Glomerular visceral epithelial cell (primary cell): ENCODE measurements at regions not wholly inside any gene's neighbourhood (a gene's known extent, or its start where the extent isn't known, plus 50 kb on each side); places are given as distances from the start of the nearest gene placed in this dataset.
"Not testable (repeated sequence)": the region's sequence is repeated elsewhere in the genome, so short reads cannot be mapped to it uniquely, and the experiment has no call there.

Experiments
- DNase-seq: peaks from one replicate; pipeline ENCODE4 v3.0.0-alpha.2; 2016; ENCODE audit errors: extremely low spot score

DNA sequence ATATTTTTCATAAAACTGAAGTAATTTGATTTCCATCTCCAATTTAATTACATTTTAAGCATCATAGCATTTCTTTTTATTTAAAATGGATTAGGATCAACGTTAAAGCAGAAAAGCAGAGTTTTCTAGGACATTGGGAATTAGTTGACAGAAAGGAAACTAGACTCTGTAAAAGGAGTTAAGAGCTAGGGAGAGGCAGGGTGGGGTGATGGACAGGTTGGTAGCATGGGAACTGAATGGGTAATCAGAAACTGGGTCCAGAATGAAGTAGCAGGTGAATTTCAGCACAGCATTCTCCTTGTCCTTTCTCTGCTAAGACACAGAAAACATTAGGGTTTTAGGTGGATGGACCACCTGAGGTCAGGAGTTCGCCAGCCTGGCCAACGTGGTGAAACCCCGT lies 97.6 kb downstream of the ANAPC4 start:
- no peak for DNase-seq

DNA sequence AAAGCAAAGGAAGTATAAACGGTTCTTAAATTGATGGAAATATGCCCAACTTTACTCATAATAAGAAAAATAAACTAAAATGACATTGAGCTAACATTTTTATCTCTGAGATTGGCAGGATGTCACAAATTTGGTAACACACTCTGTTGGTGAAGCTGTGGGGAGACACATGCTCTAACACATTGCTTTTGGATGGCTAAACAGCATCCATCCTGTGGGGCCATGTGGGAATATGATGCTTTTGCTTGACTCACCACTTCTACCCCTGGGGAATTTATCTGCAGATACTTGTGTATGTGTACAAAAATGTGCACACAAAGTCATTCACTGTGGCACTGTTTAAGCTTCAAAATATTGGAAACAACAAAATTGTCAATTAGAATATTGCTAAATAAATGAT lies 100.2 kb downstream of the ANAPC4 start:
- no peak for DNase-seq

DNA sequence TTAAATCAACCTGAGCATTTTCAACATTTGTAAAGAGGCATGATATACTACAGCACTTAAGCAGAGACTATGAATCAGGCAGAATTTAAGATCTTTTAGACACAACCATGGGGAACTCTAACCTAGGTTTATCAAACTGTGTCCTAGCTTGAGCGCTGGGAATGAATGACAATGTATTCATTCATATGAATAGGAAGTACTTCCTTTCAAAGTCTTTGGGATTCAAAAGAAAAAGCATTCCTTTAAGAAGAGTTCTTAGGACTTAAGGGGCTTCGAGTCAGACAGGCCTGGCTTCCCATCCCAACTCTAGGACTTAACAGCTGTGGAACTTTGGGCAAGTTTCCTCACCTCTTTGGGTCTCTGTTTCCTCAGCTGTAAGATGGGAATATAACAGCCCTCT lies 104.6 kb downstream of the ANAPC4 start:
- DNase-seq = no peak

DNA sequence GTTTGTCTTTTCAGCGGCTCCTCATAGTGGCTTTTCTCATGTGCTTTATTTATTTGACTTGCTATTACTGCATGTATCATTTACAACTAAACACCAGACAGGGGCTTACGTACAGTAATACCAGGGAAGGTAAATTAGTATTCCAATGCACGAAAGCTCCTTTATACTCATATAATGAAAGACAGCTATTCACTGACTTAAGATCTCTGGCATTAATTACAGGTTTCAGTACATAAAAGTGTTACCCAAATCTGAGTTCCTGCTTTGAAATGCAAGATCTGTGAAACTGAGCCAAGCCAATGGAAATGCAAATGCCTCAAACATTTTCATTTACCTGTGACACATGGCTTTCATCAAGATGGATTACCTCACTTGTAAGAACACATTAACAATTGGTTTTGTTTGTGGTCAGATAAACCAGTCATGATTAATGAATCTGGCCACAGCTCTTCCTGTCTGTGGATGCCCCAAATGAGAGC lies 107.2 kb downstream of the ANAPC4 start:
- peak; percentile 41 for DNase-seq

DNA sequence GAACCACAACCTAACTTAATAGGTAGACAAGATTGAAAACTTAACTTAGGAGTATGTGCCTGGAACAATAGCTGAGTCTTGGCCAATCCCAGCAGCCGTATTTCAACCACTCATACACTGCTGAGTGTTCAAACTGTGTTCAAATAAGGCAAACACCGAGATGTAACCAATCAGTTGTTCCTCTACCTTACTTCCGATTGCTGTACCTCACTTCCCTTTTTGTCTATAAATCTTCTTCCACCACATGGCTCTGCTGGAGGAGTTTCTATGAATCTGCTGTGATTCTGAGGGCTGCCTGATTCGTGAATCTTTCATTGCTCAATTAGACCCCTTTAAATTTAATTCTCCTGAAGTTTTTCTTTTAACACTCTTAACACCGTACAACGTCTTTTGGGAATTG lies 108.0 kb downstream of the ANAPC4 start:
- no peak for DNase-seq

DNA sequence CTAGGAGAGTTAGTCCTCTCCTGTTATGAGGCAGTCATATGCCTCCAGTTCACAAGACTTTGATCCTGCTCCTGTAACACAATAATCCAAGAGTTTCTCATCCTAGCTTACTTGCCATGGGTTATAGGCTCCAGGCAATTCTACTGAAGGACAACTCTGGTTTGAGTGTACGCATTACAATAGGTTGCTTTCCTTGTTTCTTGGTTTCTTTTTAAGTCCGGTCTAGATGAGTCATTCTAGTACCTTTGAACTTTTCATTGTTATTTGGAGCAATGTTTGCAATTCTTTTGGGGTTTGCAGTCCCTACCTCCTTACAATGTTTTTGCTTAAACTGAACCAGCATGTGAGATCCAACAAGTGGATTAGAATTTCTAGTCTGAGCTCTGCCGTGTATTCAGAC lies 109.1 kb downstream of the ANAPC4 start:
- no peak for DNase-seq

DNA sequence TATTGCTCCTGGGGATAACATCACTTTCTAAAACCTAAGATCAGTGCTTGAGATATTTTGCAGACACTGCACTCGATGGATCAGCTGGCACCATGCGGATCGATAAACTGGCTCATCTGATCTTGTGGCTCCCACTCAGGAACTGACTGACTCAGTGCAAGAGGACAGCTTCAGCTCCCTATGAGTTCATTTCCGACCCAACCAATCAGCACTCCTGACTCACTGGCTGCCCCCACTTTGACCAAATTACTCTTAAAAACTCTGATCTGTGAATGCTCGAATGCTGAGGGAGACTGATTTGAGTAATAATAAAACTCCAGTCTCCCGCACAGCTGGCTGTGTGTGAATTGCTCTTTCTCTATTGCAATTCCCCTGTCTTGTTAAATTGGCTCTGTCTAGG lies 110.1 kb downstream of the ANAPC4 start:
- DNase-seq = no peak

DNA sequence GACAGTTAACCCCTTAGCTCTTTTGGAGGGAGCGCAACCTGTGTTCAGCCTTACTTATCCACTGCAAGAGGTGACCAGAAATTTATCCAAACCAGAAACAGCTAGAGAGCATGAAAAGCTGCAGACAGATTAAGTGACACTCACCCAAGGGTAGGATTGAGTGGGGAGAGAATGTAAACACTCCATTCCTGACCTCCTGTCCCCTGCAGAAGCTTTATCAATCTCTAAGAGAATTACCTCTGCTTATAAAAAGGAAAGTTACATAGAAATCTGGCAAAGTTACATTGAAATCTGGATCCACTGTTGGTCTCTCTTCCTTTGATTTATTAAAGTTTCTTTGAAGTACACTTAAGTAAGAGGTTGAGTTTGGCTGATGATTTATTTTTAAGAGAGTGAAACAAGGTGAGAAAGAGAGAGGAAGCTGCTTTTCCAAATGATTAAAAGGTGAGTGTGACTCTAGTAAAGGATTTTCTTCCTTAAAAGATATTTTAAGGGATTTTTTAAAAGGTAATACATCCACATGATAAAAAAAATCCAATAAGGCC lies 112.3 kb downstream of the ANAPC4 start:
- no peak for DNase-seq

DNA sequence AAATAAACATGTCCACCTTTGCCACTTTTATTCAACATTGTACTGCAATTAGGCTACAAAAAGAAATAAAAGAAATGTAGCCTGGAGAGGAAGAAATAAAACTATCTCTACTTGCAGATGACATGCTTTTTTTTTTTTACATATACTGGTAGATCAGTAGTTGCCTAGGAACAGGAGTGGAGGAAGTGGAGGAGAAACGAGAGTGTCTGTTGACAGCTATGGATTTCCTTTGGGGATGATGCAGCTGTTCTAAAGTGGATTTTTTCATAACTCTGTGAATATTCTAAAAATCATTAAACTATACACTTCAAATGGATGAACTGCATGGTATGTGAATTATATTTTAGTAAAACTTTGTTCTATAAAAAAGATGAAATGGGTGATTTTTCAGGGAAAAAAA lies 116.4 kb downstream of the ANAPC4 start:
- DNase-seq = no peak

DNA sequence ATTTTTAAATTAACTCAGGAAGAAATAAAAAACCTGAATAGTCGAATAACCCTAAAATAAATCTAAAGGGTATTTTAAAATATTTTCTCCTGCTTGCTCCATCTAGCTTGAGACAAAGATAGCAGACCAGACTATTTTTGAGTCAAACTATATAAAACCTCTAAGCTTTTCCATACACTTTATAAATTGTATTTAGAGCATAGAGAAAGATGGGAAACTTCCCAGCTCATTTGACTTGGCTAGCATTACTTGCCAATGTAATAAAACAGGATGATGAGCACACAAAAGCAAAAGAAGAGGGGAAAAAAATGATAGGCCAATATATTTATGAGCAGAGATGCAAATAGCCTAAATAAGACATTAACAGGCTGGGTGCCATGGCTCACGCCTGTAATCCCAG lies 117.1 kb downstream of the ANAPC4 start:
- DNase-seq = no peak

DNA sequence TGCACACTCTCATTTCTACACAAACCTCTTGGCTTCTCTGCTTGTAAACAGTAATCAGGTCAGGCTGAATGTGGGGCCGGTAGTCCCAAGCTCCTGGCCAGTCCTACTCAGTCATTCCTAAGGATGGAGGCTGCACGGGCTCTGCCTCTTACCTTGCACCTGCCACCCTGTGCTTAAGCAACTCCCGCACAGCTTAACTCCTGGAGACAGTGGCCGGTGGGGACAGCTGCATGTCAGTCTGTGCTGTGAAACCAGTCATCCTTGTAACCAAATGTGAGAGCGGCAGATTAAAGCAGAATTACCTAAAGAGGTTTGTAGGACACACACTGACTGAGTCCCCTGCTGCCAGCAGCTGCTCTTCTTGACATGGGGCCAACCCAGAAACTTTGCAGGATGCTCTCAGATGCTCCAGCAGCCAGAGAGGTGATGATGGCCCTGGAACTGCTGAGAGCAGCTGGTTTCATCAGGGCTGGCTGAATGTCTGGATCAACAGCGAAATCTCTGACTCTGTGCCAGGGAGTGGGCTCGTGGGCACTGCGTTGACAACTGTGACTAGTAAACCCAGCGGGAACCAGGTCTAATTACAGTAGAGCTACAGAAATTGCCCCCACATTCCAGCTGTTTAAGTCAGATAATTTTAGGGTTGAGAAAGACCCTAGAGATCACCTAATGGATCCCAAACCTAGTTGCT lies 123.7 kb downstream of the ANAPC4 start:
- peak; percentile 2 for DNase-seq

DNA sequence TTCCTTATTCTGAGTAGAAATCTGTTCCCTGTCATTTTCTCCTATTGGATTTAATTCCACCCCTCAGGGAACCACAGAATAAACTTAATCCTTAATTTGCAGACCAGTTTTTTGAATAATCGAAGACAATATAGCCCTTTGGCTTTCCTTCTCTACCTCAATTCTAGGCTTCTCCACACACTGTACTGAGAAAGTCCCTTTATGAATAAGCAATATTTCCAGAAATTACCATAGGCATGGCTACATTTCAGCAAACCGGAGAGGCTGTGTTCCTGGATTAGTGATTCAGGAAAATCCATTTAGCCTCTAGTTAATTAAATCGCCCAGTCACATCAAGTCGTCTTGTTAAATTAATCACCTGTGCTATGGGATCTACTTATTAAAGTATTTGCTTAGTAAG lies 125.1 kb downstream of the ANAPC4 start:
- DNase-seq = no peak

DNA sequence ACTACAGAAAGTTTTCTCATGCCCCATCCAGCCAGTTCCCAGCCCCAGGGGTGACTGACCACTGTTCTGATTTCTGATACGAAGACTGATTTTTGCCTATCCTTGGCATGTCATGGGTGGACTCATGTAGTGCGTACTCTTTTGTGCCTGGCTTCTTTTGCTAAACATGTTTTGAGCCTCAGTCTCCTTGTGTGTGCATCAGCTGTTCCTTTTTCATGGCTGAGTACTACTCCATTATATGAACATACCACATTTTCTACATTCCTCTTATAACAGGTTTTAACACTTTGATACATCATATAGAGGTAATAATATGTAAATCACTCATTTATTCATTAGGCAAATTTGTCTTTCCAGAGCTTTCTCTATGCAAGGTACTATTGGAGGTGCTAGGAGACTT lies 126.7 kb downstream of the ANAPC4 start:
- no peak for DNase-seq

DNA sequence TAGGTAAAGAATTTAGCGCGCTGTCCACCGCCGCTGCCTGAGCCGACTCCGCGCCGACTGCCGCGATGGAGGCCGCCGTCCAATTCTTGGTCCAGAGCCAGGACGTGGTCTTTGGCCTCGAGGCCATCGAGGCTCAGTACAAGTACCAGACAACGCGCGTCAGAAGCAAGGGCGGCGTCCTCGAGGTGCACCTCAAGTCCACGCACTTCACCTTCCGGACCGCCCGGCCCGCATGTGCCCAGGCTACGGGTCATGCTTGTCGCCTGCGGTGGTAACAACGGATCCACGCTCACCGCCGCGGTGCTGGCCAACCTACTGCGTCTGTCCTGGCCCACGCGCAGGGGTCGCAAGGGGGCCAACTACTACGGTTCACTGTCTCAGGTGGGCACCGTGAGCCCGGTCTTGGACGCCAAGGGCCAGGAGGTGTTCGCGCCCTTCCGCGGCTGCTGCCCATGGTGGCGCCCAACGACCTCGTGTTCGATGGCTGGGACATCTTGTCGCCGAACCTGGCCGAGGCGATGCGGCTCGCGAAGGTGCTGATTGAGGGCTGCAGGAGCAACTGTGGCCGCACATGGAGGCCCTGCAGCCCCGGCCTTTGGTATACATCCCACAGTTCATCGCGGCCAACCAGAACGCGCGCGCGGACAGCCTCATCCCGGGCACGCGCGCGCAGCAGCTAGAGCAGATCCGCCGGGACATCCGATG lies 128.0 kb downstream of the ANAPC4 start:
- no peak for DNase-seq

DNA sequence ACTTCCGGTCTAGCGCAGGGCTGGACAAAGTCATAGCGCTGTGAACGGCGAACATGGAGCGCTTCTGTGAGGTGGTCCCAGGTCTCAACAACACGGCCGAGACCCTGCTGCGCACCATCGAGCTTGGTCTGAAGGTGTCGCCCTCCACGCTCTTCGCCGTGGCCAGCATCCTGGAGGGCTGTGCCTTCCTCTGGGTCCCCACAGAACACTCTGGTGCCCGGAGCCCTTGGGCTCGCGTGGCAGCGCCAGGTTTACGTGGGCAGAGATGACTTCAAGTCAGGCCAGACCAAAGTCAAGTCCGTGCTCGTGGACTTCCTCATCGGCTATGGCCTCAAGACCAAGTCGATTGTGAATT lies 128.6 kb downstream of the ANAPC4 start:
- DNase-seq = no peak

DNA sequence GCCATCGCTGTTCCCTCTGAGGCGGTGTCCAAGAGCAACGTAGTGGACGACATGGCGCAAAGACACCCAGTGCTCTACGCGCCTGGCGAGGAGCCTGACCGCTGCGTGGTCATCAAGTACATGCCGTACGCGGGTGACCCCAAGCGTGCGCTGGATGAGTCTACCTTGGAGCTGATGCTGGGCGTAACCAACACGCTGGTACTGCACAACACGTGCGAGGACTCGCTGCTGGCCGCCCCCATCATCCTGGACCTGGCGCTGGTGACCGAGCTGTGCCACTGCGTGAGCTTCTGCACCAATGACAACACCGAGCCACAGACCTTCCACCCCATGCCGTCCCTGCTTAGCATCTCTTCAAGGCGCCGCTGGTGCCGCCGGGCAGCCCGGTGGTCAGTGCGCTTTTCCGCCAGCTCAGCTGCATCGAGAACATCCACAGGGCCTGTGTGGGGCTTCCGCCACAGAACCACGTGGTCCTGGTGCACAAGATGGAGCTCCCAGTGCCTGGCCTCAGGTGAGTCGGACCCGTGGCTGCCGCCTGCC lies 129.0 kb downstream of the ANAPC4 start:
- DNase-seq = no peak

DNA sequence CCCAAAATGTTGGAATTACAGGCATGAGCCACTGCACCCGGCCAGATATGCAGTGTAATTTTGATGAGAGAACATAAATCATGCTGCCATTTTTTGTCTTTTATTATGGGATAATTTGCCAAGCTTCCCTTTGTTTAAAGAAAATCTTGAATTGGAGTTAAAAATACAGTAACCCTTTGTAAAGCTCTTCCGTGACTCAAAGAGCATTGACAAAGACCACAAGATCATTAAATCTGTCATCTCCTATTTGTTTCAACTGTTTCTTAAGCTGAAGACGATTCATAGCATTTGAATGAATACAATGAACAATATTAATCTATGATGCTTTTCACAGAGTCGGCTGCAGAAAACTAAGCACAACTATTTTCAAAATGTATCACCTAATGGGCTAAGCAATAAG lies 132.6 kb downstream of the ANAPC4 start:
- no peak for DNase-seq

DNA sequence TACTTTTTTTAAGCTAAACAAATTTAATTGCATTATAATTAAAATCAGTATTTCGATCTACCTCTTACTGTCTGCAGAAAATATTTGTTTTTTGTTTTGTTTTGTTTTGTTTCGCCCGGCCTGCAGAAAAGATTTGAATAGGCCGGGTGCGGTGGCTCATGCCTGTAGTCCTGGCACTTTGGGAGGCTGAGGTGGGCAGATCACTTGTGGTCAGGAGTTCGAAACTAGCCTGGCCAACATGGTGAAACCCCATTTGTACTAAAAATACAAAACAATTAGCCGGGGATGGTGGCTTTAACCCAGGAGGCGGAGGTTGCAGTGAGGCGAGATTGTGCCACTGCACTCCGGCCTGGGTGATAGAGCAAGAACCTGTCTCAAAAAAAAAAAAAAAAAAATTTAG lies 134.8 kb downstream of the ANAPC4 start:
- DNase-seq = not testable (repeated sequence)

DNA sequence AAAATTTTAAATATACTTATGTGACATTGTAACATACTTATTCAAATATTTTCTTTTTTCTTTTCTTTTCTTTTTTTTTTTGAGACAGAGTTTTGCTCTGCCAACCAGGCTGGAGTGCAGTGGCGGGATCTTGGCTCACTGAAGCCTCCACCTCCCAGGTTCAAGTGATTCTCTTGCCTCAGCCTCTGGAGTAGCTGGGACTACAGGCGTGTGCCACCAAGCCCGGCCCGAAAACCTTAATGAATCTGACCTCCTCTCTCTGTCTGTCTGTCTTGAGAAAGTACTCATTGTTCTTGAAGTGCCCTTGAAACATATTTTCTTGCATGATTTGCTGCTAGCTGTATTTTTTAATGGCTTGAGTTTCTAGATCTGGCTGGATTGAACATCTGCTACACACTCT lies 136.8 kb downstream of the ANAPC4 start:
- DNase-seq = no peak

DNA sequence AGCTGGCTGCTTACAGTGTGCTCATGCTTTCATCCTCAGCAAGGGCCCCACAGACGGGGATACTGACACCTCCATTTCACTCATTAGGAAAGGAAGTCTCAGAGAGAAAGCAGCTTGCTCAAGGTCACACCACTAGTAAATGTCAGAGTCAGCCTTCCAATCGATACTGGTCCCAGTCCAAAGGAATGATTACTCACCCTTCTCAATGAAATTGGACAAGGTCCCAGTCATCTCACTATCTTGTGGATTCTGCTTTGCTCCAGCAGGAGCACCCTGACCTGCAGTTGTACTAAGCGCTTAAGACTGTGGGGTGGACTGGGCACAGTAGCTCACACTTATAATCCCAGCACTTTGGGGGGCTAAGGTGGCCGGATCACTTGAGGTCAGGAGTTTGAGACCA lies 132.2 kb upstream of the SLC34A2 start:
- DNase-seq = no peak

DNA sequence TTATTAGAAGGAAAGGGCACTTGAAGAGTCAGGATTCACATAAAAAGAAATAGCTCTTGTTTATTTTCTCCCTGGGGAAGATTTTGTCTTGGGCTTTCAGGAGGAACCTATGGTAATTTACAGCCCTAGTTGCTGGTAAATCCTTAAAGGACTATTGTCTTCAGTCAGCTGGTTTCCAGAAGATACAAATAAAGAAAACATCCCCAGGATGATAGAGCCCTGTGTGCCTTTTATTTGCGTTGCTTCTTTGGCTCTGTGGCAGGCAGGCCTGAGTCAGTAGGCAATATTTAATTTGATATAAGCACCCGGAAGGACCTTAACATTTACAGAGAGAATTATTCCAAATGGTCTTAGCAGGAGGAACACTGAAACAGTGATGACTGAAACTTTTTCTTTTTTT lies 131.0 kb upstream of the SLC34A2 start:
- DNase-seq = no peak

DNA sequence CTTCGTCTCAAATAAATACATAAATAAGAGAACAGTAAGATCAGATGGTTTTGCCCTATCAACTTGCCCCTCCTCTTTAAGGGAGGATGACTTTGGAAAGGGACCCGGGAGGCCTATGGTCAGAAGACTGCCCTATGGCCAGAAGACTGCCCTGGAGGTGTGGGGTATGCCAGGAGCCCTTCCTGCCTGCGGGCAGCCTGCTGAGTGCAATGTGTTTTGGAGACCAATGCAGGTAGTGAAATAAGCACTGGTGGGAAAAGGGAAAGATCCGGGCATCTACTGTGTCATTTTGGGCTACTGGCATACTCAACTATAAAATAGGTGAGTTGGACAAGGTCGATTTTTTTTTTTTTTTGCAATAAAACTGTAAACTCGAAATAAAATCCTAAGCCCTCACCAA lies 129.8 kb upstream of the SLC34A2 start:
- DNase-seq = no peak

DNA sequence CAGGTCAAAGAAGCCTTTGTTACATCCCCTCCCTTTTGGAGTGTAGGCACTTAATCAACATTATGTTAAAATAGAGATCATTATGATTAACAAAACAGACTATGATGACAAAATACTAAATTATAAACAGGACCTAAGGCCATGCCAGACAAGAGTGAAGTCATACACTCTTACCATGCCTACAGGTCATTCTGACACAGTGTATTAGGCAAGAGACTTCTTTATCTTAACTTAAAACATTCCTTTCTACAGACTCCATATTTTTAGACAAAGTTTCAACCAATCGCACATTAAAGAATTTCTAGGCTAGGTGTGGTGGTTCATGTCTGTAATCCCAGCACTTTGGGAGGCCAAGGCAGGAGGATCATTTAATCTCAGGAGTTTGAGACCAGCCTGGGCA lies 128.6 kb upstream of the SLC34A2 start:
- no peak for DNase-seq
